ENCODE measurements at regions not wholly inside any gene's neighbourhood (a gene's known extent, or its start where the extent isn't known, plus 50 kb on each side); places are given as distances from the start of the nearest gene placed in this dataset.

DNA sequence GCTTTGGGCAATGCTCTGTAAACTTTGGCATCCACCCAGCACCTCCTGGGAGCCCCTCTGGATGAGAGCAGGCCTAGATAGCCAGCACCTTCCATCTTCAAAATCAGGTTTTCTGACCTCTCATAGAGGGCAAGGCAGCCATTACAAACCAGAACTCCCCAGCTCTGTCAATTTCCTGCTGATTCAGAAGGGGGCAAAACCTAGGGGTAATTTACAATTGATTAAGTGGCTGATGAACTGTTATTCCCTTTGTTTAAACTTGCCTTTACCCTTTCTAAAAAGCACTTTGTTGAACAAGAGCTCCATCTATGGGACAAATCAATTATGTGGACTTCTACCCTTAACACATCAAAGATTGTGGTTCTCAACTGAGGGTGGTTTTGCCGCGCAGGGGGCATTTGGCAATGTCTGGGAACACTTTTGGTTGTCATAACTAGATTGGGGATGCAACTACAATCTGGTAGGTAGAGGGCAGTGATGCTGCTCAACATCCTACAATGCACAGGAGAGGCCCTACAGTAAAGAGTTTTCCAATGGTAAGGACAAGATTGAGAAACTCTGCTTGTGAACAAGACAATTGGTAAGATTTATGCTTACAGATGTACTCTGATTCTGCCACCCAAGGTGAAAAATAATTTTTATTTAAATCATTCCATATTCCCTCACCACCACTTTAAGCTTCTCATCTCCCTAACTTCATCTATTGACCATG lies 184.1 kb downstream of the MARCHF11 start:
- TF ChIP-seq MXI1 (IDR thresholded peaks at IDR 0.05; ENCODE audit: low read depth, low read length) (no peak), RBFOX2 (IDR thresholded peaks at IDR 0.05; ENCODE audit: low read depth, low read length) (no peak), ESRRA (IDR thresholded peaks at IDR 0.05; ENCODE audit: borderline replicate concordance, low read depth) (no peak), SLC30A9 (CRISPR knock-in tag; IDR thresholded peaks at IDR 0.05) (no peak), BRF1 (IDR thresholded peaks at IDR 0.05; ENCODE audit: borderline replicate concordance, extremely low read depth, insufficient read length) (no peak), RB1 (IDR thresholded peaks at IDR 0.05; ENCODE audit: low read depth) (no peak), CAMTA2 (CRISPR knock-in tag; conservative IDR thresholded peaks at IDR 0.05) (no peak), ZNF224 (CRISPR knock-in tag; IDR thresholded peaks at IDR 0.05) (no peak), ELF4 (CRISPR knock-in tag; IDR thresholded peaks at IDR 0.05) (no peak), SIN3A (IDR thresholded peaks at IDR 0.05; ENCODE audit: borderline replicate concordance in 2 of 2, control insufficient read depth in 1 of 2, low read depth in 2 of 2, low read length in 2 of 2) (no peak), ASH1L (IDR thresholded peaks at IDR 0.05; ENCODE audit: borderline replicate concordance, low read depth, partially characterized antibody) (no peak), BCOR (IDR thresholded peaks at IDR 0.05) (no peak)
- TF ChIP-seq, protein P1, sequence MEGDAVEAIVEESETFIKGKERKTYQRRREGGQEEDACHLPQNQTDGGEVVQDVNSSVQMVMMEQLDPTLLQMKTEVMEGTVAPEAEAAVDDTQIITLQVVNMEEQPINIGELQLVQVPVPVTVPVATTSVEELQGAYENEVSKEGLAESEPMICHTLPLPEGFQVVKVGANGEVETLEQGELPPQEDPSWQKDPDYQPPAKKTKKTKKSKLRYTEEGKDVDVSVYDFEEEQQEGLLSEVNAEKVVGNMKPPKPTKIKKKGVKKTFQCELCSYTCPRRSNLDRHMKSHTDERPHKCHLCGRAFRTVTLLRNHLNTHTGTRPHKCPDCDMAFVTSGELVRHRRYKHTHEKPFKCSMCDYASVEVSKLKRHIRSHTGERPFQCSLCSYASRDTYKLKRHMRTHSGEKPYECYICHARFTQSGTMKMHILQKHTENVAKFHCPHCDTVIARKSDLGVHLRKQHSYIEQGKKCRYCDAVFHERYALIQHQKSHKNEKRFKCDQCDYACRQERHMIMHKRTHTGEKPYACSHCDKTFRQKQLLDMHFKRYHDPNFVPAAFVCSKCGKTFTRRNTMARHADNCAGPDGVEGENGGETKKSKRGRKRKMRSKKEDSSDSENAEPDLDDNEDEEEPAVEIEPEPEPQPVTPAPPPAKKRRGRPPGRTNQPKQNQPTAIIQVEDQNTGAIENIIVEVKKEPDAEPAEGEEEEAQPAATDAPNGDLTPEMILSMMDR (IDR thresholded peaks at IDR 0.05 in 2 of 3, conservative IDR thresholded peaks at IDR 0.05 in 1 of 3; ENCODE audit: insufficient read depth in 2 of 3, low read depth in 1 of 3, low read length in 3 of 3), result no peak
- TF ChIP-seq, protein P2, sequence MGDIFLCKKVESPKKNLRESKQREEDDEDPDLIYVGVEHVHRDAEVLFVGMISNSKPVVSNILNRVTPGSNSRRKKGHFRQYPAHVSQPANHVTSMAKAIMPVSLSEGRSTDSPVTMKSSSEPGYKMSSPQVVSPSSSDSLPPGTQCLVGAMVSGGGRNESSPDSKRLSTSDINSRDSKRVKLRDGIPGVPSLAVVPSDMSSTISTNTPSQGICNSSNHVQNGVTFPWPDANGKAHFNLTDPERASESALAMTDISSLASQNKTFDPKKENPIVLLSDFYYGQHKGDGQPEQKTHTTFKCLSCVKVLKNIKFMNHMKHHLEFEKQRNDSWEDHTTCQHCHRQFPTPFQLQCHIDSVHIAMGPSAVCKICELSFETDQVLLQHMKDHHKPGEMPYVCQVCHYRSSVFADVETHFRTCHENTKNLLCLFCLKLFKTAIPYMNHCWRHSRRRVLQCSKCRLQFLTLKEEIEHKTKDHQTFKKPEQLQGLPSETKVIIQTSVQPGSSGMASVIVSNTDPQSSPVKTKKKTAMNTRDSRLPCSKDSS (IDR thresholded peaks at IDR 0.05; ENCODE audit: low read depth, partially characterized antibody), result no peak

All from K562 (cell line).